HG02870 (cell line): ENCODE measurements at regions not wholly inside any gene's neighbourhood (a gene's known extent, or its start where the extent isn't known, plus 50 kb on each side); places are given as distances from the start of the nearest gene placed in this dataset.
A peak's percentile ranks its signal among the peaks of the same experiment; 100 is the strongest.

Experiments used
- ATAC-seq: cut with Tn5 transposase; IDR thresholded peaks from one replicate; pipeline ENCODE4 v1.9.1; 2021; ENCODE audit warnings: mild to moderate bottlenecking, moderate library complexity; ENCODE audit not compliant: unreplicated experiment

DNA sequence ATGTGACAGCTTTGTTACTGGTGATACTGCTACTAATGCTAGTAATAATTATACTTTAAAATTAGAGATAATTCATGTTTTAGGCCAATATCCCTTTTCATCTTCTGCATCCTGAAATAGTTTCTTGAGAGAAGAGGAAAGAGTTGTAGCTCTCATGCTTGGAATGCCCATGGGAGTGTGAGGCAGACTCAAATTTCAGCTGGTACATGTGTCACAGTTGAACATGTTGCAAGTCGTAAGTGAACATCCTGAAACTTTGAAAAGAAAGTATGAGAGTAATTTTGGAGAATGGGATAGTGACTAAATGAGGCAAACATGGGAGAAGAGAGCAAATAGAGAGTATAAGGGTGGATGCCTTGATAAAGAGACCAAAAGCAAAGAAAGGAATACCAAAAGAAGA lies 168.0 kb downstream of the TMTC3 start:
- ATAC-seq: no peak

DNA sequence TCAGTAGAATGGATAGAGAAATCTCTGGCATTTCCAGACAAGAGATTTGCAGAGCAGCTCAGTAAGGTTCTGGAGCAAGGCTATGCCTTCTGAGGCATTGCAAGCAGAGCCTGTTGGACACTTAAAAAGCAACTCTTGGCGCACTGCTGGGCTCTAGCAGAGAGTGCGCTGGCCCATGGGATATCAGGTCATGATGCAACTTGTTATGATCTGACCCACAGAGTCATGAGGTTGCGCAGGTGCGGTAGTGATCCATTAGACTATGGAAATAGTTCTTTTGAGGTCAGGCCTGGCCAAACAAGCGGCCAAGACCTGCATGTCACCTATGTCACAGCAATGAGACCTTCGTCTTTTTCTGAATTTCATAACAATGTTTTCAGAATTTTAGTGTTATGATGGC lies 168.6 kb downstream of the TMTC3 start:
- no peak for ATAC-seq

DNA sequence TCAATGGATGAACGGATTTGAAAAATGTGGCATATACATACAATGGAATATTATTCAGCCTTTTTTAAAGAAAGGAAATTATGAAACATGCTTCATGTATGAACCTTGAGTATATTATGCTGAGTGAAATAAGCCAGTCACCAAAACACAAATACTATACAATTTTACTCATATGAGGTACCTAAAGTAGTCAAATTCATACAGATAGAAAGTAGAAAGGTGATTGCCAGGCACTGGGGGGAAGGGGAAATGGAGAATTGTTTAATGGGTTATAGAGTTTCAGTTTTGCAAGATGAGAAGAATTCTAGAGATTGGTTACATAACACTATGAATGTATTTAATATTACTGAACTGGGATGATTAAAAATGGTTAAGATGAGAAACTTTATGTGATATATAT lies 171.4 kb downstream of the TMTC3 start:
- peak; percentile 72 for ATAC-seq

DNA sequence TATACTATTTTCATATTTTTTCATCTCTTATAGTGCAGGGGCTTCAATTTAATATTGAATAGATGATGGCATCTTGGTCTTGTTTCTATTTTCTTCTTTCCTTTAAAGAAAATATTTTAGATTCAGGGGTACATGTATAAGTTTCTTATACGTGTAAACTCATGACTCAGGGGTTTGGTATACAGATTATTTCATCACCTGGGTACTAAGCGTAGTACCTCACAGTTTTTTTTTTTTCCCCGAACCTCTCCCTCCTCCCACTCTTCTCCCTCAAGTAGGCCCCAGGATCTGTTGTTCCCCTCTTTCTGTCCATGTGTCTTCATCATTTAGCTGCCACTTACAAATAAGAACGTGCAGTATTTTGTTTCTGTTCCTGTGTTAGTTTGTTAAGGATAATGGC lies 172.6 kb downstream of the TMTC3 start:
- no peak for ATAC-seq

DNA sequence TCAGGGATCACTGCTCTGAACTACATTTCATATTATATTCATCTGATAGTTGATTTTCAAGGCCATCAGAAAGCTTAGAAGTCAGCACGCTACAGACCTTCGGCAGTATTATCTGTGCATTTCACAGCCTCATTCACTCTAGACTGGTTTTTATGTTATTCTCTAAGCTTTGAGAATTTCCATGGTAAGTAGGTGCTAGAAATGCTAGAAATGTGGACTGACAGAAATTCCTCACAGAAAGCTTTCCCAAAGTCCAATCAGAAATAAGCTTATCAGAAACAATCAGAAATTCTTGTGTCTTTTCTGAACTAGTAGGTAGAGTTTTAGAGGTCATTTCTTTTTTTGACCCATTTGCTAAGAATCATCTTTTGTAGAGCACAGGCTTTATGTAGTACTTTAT lies 176.6 kb downstream of the TMTC3 start:
- no peak for ATAC-seq

DNA sequence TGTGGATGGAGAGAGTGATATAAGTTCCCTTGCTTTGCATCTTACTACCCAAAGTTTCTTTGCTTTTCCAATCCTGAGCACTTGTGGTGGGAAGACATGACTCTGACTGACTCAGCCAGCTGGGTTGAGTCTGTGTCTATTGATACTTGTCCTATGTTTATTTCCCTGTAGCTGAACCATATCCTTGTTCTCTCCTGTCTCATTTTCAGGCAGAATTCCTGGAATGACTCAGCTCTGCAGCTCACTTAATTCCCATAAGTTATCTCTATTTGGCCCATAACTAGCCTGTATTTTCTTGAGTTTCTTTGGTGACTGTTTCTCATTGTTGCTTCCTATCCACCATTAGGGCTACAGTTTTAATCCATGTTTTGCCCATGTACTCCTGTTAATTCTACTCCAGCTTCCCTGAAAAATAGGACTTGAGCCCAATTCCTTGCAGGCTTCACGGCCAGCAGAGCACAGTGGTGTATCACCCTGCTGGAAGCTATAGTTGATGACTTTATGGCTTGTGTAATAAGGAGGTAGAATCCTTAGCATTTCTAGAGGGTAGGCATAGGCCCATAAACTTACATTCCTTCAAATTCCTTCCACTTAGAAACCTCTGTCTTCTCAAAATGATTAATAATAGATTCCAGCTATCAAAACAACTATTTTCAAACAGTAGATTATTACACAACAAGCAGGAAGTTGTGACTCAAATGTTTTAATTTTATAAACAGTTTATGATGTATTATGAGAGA lies 183.1 kb downstream of the TMTC3 start:
- no peak for ATAC-seq

DNA sequence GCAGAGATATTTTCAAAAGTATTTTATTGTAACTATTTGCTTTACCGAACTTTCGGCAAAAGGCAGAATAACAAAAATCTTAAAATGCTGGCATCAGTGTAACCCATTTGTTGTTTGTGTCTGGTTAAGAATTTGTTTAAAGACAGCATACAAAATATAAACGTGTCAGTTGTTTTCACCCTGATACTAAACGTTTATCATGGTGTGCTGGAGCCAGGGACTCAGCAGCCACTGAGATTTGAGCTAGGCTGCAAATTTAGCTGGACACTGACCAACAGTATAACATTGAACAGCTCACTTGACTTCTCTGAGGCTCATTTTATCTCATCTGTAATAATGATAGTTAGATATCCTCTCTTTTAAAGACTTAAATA lies 183.7 kb downstream of the TMTC3 start:
- ATAC-seq: no peak

DNA sequence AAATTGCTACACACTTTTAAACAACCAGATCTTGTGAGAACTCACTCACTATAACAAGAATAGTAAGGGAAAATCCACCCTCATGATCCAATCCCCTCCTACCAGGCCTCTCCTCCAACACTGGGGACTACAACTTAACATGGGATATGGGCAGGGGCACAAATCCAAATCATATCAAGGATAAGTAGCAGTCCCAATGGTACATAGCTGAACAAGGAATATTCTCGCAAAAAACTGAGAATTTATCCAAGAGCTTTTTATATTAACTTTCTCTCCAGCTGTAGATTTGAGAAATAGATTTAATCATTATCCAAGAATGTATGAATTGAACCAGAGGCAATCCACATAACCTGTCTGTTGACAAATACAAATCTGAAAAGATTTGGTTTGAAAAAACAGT lies 185.2 kb downstream of the TMTC3 start:
- no peak for ATAC-seq

DNA sequence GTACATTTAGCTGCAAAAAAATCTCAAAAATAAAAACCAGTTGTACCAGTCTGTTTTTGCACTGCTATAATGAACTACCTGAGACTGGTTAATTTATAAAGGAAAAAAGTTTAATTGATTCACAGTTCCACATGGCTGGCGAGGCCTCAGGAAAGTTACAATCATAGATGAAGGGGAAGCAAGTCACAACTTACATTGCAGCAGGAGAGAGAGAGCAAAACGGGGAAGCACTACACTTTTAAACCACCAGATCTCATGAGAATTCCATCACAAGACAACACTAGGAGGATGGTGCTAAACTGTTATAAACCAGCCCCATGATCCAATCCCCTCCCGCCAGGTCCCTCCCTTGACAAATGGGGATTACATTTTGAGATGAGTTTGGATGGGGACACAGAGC lies 186.0 kb downstream of the TMTC3 start:
- ATAC-seq: no peak

DNA sequence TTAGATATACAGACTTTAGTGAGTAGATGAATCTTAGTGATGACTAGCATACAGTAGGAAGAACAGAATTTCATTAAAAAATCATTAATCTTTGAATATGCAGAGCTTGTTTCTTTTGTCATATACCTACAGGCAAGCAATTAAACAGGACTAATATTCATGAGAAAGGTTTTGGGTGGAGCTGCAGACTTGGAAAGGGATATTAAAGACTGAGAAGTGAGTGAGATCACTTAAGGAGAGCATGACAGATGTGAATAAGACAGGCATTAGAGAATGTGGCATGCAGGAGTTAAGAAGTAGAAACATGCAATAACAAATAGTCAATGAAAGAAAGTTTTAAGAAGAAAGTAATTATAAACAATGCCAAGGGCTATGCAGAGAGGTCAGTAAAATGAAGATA lies 187.7 kb downstream of the TMTC3 start:
- no peak for ATAC-seq

DNA sequence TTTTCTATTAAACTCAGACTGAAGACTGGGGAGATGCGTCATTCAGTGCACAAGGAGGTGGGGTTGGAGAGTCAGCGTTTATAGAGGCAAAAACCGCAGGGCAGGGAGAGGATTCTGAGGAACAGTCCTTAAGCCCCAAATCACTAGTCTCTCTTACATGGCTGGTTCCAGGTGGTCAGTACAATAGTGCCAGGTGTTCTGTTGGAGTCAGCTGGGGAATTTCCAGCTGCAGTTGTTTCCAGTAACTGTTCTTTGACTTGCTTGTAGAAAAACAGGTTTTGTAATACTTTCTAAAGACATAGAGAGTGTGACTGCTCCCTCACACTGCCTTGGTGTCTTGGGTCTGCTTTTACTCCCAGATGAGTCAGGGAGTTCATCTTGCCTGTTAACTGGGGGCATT lies 192.2 kb downstream of the TMTC3 start:
- peak; percentile 60 for ATAC-seq

DNA sequence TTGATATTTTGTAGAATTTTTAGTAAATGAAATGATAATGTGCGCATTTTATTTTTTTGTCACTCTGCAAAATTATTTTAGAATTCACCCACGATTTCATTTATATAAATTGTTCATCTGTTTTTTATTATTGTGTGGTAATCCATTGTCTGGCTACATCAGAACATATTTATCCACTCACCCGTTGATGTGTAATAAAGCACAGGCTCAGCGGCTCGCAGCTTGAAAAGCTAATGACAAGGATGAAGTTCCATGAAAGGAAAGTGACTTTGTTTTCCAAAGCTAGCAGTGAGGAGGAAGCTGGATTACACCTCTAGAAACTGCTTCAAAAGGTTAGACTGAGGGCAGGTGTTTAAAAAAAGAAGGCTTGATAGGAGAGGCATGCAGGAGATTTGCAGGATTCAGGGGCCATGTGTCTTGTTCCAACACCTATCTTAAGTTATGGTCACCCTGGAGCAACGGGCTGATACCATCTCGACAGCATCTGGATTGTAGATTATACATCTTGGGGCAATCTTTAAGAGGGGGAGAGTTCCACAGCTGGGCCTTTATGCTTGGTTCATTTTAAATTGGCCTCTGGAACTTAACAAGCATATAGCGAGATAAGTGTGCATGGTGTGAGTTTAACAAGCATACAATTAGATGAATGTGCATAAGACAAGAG lies 194.1 kb downstream of the TMTC3 start:
- ATAC-seq: no peak

DNA sequence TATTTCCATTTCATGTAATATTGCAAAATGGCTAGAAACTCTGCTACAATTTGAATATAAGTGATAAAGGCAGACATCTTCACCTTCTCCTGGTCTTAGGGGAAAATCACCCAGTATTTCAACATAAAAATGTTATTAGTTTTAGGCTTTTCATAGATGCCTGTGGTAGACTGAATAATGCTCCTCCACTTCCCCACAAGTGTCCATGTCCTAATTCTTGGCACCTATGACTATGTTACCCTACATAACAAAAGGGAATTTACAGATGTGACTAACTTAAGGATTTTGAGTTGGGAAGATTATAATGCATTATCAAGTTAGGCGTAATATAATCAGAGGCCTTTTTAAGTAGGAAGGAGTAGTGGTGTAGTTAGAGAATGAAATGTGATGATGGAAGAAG lies 196.4 kb downstream of the TMTC3 start:
- ATAC-seq: no peak

DNA sequence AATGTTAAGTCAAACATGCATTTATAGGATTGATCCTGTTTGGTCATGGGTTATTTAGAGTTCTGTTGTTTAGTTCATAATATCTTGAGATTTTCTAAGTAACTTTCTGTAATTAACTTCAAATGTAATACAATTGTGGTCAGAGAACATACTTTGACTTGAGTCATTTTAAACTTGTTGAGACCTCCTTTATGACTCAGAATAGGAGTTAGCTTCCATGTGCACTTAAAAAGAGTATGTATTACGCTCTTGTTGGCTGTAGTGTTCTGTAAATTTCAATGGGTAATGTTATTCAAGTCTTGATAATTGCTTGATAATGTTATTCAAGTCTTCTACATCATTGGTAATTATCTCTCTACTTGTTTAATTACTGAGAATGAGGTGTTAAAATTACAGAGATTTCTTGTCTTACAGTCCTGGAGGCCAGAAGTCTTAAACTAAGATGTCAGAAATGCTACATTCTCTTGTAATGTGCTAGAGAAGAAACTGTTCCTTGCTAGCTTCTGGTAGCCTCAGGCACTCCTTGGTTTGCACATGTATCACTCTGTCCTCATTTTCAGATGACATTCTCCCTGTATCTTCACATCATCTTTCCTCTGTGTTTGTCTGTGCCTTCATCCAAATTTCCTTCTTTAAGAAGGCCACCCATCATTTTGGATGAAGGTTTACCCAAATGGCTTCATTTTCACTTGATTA lies 197.3 kb downstream of the TMTC3 start:
- ATAC-seq: peak; percentile 60

DNA sequence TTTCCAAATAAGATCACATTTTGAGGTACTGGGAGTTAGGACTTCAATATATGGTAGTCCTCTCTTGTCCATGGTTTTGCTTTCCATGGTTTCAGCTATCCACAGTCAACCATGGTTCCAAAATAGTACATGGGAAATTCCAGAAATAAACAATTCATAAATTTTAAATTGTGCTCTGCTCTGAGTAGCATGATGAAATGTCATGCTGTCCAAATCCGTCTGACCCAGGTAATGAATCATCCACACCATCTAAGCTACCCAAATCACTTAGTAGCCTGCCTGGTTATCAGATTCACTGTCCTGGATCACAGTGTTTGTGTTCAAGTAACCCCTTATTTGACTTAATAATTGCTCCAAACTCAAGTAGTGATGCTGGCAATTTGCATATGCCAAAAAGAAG lies 197.9 kb downstream of the TMTC3 start:
- ATAC-seq: no peak

DNA sequence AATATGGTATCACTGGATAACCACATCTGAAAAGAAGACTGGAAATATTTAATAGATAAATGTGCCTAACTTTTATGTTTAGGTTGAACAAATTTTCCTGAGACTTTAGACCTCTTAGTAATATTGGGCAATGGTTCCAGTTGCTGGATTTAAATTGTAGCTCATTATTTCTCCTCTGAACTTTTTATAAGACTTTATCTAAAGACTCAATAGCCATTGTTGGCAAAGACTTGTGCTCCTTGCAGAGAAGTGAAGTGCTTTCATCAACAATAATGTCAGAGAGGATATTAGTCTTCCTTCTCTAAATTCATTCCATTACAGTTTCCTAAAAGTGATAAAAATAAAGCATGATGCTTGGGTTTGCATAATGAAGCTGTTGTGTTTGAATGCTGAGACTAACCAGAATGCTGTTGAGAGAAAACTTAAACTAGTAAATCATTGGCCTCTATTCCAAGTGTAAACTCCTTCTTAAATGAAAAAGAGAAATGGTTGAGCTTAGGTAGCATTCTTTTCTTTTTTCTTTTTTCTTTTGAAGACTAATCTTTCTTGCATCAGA lies 200.2 kb downstream of the TMTC3 start:
- no peak for ATAC-seq

DNA sequence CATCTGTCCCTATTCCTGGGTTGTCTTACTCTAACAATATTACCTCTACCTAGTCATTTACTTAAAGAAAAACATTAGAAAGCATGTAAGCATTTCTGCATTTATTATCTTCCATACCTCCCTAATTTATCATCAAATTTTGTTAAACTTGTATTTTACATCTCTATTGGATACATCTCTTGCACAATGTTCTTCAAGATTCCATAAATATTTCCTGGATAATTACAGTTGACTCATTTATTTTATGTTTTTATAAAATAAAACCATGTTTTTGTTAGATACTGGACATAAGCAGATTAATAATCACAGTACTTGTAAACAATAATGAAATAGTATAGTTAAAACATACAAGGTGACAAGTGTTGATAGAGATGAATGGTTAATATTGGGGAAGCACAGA lies 209.0 kb downstream of the TMTC3 start:
- ATAC-seq: no peak

DNA sequence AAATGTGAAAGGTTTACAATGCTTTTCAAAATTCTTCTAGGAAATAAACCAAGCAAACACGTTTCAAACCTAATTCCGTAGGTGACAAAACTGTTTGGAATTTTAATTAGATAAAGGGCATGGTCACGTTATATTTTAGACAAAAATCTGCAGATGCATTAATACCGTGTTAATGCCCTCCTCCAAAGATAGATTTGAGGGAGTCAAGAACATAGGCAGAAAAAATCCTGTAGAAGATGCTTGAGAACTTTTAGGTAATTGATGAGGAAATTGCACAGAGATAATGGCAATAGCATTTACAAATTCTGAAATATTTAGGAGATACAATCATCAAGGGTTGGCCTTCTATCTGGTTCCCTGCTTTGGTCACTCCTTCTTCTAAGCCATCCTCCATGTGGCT lies 212.6 kb downstream of the TMTC3 start:
- no peak for ATAC-seq

DNA sequence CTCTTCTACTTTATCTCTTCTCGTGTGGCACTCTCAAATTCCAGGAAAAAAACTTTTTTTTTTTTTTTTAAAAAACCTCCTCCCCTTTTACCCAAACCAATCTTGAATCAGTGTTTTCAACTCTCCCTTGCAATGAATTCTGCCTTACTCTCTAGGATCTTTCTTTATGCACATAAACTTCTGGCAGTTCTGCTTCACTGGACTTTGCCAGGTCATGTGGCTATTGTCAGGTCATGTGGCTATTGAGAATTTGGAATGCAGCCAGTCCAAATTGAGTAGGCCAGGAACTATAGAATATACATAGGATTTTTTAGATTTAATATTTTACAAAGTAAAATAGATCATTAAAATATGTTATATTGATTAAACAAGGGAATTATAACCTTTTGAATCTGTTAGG lies 218.2 kb downstream of the TMTC3 start:
- no peak for ATAC-seq

DNA sequence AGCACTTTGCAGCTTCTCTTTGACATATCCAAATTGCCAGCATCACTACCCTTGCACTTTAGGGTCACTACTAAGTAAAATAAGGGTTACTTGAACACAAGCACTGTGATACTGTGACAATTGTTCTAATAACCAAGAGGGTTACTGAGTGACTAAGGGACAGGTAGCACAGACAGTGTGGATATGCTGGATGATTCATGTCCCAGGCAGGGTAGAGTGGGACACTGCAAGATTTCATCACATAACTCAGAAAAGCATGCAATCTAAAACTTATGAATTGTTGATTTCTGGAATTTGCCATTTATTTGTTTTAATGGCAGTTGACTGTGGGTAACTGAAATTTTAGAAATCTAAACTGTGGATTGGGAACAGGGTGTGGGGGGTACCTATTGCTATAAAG lies 218.8 kb downstream of the KITLG start:
- ATAC-seq: no peak

DNA sequence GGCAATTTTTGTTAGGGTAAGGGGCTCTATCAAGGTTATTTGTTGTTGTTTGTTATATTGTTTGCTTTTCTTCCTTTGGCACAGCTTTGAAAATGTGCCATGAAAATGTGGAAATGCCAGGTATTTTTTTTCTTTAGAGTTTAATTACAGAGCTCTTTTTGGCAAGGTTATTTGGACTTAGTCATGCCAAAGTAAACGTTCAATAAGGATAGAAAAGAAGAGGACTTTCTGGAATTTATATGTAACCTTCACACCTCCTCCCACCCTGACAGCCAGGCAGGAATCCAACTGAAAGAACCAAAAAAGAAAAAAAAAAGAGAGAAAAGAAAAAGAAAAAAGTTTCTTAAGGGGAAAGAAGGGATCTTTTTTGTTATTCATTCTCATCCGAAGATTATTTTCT lies 217.8 kb downstream of the KITLG start:
- no peak for ATAC-seq

DNA sequence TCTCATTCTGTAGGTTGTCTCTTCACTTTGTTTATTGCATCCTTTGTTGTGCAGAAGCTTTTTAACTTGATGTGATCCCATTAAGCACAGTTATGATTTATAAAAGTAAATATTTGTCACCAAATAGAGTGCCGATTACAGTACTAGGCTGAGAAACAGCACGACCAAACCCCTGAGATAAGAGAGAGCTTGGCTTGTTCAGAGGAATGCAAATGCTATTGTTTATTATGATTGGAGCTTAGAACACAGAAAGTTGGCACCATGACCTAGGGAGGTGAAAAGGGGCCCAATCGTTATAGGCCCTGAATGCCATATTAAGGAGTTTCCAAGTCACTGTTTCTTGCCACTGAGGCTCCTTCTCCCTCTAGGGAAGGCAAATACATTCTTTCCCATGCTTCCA lies 214.9 kb downstream of the KITLG start:
- ATAC-seq: no peak
